GM12878 (cell line): ENCODE measurements at regions not wholly inside any gene's neighbourhood (a gene's known extent, or its start where the extent isn't known, plus 50 kb on each side); places are given as distances from the start of the nearest gene placed in this dataset.

Experiments
- ATAC-seq: fragments of 200-7000 bp; cut with Tn5 transposase; 3 replicates; pipeline ENCODE4 v1.9.1; 2020; ENCODE audit warnings: mild to moderate bottlenecking, moderate library complexity
- BruUV-seq: library from RNA; stranded (reverse); fragments of 400-500 nt; replicated peaks from 2 replicates; lab custom pipeline; 2021; lab: Mats Ljungman, UMichigan
- CTCF ChIA-PET: fragments of 300-600 bp; sonication (Branson Sonifier 250); formaldehyde crosslinking; extraction: SDS; loops from one replicate; lab custom pipeline; 2021; ENCODE audit warnings: inconsistent platforms; lab: Yijun Ruan, JAX
- POLR2A ChIA-PET: fragments of 350-600 bp; formaldehyde crosslinking; extraction: SDS; loops from one replicate; lab custom pipeline; 2021; ENCODE audit warnings: inconsistent platforms; lab: Charles Lee
- RAD21 ChIA-PET: fragments of 300-600 bp; sonication (Branson Sonifier 250); formaldehyde crosslinking; loops from one replicate; lab custom pipeline; 2023; ENCODE audit warnings: antibody characterized with exemption; ENCODE audit not compliant: unreplicated experiment; lab: Charles Lee
- SMC1A ChIA-PET: fragments of 300-600 bp; sonication (Branson Sonifier 250); formaldehyde crosslinking; loops from one replicate; lab custom pipeline; 2023; ENCODE audit not compliant: unreplicated experiment, uncharacterized antibody; lab: Charles Lee
- DNase-seq: peaks from one replicate; pipeline ENCODE4 v3.0.0-alpha.2; 2011; ENCODE audit warnings: low read depth, low spot score
- FAIRE-seq: peaks from 3 replicates; lab custom pipeline; 2011; peaks lifted over from hg19 to GRCh38; lab: Jason Lieb, UNC
- H2AFZ ChIP-seq: 2 replicates; pipeline ENCODE4 v1.6.0; 2011; ENCODE audit warnings: low read depth, low read length, control low read depth; ENCODE audit not compliant: control insufficient read depth
- H3K27ac ChIP-seq: 2 replicates; pipeline ENCODE4 v1.5.1; 2011; ENCODE audit warnings: control low read depth; ENCODE audit not compliant: control insufficient read depth, insufficient read depth
- H3K27me3 ChIP-seq, 2 experiments: replicated peaks in 1 of 2; 2 replicates each; pipeline versions ENCODE4 v1.6.0 to v1.6.1; 2011; ENCODE audit warnings: low read length in 1 of 2; ENCODE audit not compliant: control insufficient read depth in 2 of 2, insufficient read depth in 2 of 2
- H3K36me3 ChIP-seq, 2 experiments: 2 replicates each; pipeline ENCODE4 v1.5.1; 2011; ENCODE audit warnings: low read length in 1 of 2; ENCODE audit not compliant: control insufficient read depth in 2 of 2, insufficient read depth in 2 of 2
- H3K4me1 ChIP-seq: 2 replicates; pipeline ENCODE4 v1.6.1; 2011; ENCODE audit warnings: mild to moderate bottlenecking, low read length, moderate library complexity, mixed read lengths; ENCODE audit not compliant: control insufficient read depth, insufficient read depth
- H3K4me2 ChIP-seq: 2 replicates; pipeline ENCODE4 v1.6.0; 2011; ENCODE audit warnings: control low read depth; ENCODE audit not compliant: control insufficient read depth, insufficient read depth
- H3K4me3 ChIP-seq: fragments of 200-600 bp; sonication (generic); 2 replicates; pipeline ENCODE4 v1.5.1; 2016
- H3K79me2 ChIP-seq: 2 replicates; pipeline ENCODE4 v1.6.0; 2011; ENCODE audit warnings: low read length; ENCODE audit not compliant: control insufficient read depth, insufficient read depth
- H3K9ac ChIP-seq: 2 replicates; pipeline ENCODE4 v1.8.0; 2011; ENCODE audit warnings: low read length, control low read depth, mixed read lengths; ENCODE audit not compliant: control insufficient read depth, insufficient read depth
- H3K9me3 ChIP-seq: replicated peaks from 3 replicates; pipeline ENCODE4 v1.5.1; 2011; ENCODE audit warnings: mild to moderate bottlenecking, low read length; ENCODE audit not compliant: control insufficient read depth, insufficient read depth
- H4K20me1 ChIP-seq: 2 replicates; pipeline ENCODE4 v1.6.0; 2011; ENCODE audit not compliant: control insufficient read depth, insufficient read depth
- SREBF2 ChIP-seq: IDR thresholded peaks from 2 replicates; pipeline ENCODE4 v1.6.1; 2012; ENCODE audit warnings: mild to moderate bottlenecking, low read length
- WGBS: methylation state at CpG from one replicate; pipeline ENCODE4 v1.1.6; 2016; ENCODE audit warnings: low lambda C conversion rate; ENCODE audit not compliant: insufficient replicate concordance, insufficient coverage; ENCODE audit errors: missing lambda C conversion rate; 5-methylcytosine and 5-hydroxymethylcytosine counted together
- in situ Hi-C: fragments of 300-500 bp; cut with MboI; formaldehyde crosslinking; loops from 9 replicates; pipeline ENCODE4 v1.14.3; 2018; ENCODE audit warnings: mixed read lengths
- intact Hi-C: fragments of 100-400 bp; cut with micrococcal nuclease; formaldehyde crosslinking; loops from one replicate; pipeline ENCODE4 v1.14.2; 2022; ENCODE audit not compliant: unreplicated experiment

GRCh38 chr12:124243936-124244335 lies 51.0 kb upstream of the RFLNA start:
- no peak for TF ChIP-seq SREBF2
- H3K9me3 ChIP-seq: peaks cover 5% of the 10 kb centered on the region
- DNase-seq (no peak), FAIRE-seq (no peak), ATAC-seq (no peak)
- no peaks in the 10 kb centered on the region for H3K36me3 ChIP-seq
- 94% methylated on average over 4 of the region's 4 CpGs for WGBS
- no peak overlapping the region for H3K4me2 ChIP-seq
- no peak overlapping the region for H3K4me3 ChIP-seq
- intact Hi-C loops (no loop called here), in situ Hi-C loops (no loop called here)
- no peaks in the 10 kb centered on the region for H3K27me3 ChIP-seq
- H3K27ac ChIP-seq: no peak overlapping the region
- SMC1A ChIA-PET: no interaction called here
- BruUV-seq: no TSS peak
- POLR2A ChIA-PET: no interaction called here
- RAD21 ChIA-PET: no interaction called here
- no peaks in the 10 kb centered on the region for H3K4me1 ChIP-seq
- CTCF ChIA-PET: no interaction called here
- H3K79me2 ChIP-seq: no peaks in the 10 kb centered on the region
- no peak overlapping the region for H3K9ac ChIP-seq
- no peak overlapping the region for H2AFZ ChIP-seq
- H4K20me1 ChIP-seq: no peaks in the 10 kb centered on the region
